ENCODE measurements at regions not wholly inside any gene's neighbourhood (a gene's known extent, or its start where the extent isn't known, plus 50 kb on each side); places are given as distances from the start of the nearest gene placed in this dataset.

- TF ChIP-seq, protein P1, sequence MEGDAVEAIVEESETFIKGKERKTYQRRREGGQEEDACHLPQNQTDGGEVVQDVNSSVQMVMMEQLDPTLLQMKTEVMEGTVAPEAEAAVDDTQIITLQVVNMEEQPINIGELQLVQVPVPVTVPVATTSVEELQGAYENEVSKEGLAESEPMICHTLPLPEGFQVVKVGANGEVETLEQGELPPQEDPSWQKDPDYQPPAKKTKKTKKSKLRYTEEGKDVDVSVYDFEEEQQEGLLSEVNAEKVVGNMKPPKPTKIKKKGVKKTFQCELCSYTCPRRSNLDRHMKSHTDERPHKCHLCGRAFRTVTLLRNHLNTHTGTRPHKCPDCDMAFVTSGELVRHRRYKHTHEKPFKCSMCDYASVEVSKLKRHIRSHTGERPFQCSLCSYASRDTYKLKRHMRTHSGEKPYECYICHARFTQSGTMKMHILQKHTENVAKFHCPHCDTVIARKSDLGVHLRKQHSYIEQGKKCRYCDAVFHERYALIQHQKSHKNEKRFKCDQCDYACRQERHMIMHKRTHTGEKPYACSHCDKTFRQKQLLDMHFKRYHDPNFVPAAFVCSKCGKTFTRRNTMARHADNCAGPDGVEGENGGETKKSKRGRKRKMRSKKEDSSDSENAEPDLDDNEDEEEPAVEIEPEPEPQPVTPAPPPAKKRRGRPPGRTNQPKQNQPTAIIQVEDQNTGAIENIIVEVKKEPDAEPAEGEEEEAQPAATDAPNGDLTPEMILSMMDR (IDR thresholded peaks at IDR 0.05 in 2 of 3, conservative IDR thresholded peaks at IDR 0.05 in 1 of 3; ENCODE audit: borderline replicate concordance in 1 of 3, insufficient read depth in 1 of 3, low read depth in 2 of 3, low read length in 2 of 3) = no peak
- no peak for TF ChIP-seq YY1 (IDR thresholded peaks at IDR 0.05; ENCODE audit: extremely low read depth, insufficient replicate concordance, low read depth, low read length)
- no peak for TF ChIP-seq SP1 (IDR thresholded peaks at IDR 0.05; ENCODE audit: low read depth)
- TF ChIP-seq MAX (IDR thresholded peaks at IDR 0.05) = no peak
- TF ChIP-seq CBX3 (IDR thresholded peaks at IDR 0.05; ENCODE audit: low read depth) = no peak
- TF ChIP-seq ELF1 (IDR thresholded peaks at IDR 0.05; ENCODE audit: borderline replicate concordance, low read depth) = no peak
- TF ChIP-seq CEBPB (IDR thresholded peaks at IDR 0.05; ENCODE audit: low read depth) = no peak
These were observed 368.7 kb downstream of the BCOR start (continued) for GRCh38 chrX:39728852-39729598.

- no peaks in the 10 kb centered on the region for H3K27me3 ChIP-seq (ENCODE audit: insufficient read depth, low read length)
- H3K79me2 ChIP-seq (ENCODE audit: insufficient read depth, low read length) = no peaks in the 10 kb centered on the region
- ChIA-PET POLR2A (no interaction called here), CTCF (no interaction called here), RAD21 (ENCODE audit: low non-redundant PET in 1 of 2, low total read pairs in 2 of 2, uncharacterized antibody in 2 of 2, unreplicated experiment in 2 of 2) (no interaction called here)
- H3K4me3 ChIP-seq (replicated peaks in 1 of 2; ENCODE audit: low read depth in 1 of 2, low read length in 2 of 2) = no peak overlapping the region
- H3K9ac ChIP-seq (ENCODE audit: low read length) = no peak overlapping the region
- no peaks in the 10 kb centered on the region for H3K36me3 ChIP-seq (ENCODE audit: control insufficient read depth in 1 of 2, insufficient read depth in 2 of 2, low read length in 2 of 2)
- no TSS peak for BruUV-seq (replicated peaks)
- H3K27ac ChIP-seq (ENCODE audit: low read depth, low read length) = no peak overlapping the region
- ATAC-seq (no peak), DNase-seq (ENCODE audit: low read depth, low spot score) (no peak)
- TF ChIP-seq, protein P2, sequence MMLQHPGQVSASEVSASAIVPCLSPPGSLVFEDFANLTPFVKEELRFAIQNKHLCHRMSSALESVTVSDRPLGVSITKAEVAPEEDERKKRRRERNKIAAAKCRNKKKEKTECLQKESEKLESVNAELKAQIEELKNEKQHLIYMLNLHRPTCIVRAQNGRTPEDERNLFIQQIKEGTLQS (IDR thresholded peaks at IDR 0.05) = no peak
- no peak overlapping the region for H3K4me2 ChIP-seq (ENCODE audit: low read length)
- H3K4me1 ChIP-seq (ENCODE audit: control insufficient read depth in 1 of 2, insufficient read depth in 2 of 2, low read length in 2 of 2) = peaks cover 2 to 8% of the 10 kb centered on the region in 2 experiments; a peak in 3 of 4 replicates
- H2AFZ ChIP-seq (ENCODE audit: low read depth, low read length, poor library complexity, severe bottlenecking) = no peak overlapping the region
- intact Hi-C loops (cut with micrococcal nuclease) = no loop called here
- H3K9me2 ChIP-seq (ENCODE audit: insufficient read depth) = no peaks in the 10 kb centered on the region
- H4K20me1 ChIP-seq (ENCODE audit: insufficient read depth) = no peaks in the 10 kb centered on the region
- H3K9me3 ChIP-seq (ENCODE audit: control insufficient read depth in 1 of 2, insufficient read depth in 1 of 2, low read depth in 1 of 2, low read length in 2 of 2) = no peaks in the 10 kb centered on the region
These were observed 367.6 kb downstream of the BCOR start for GRCh38 chrX:39729981-39730661.

Data from HCT116 (cell line).